GM18511 (cell line): ENCODE measurements at regions not wholly inside any gene's neighbourhood (a gene's known extent, or its start where the extent isn't known, plus 50 kb on each side); places are given as distances from the start of the nearest gene placed in this dataset.

ENCODE experiments used
- ATAC-seq: cut with Tn5 transposase; IDR thresholded peaks from one replicate; pipeline ENCODE4 v1.9.1; 2021; ENCODE audit warnings: mild to moderate bottlenecking, moderate library complexity; ENCODE audit not compliant: unreplicated experiment

- ATAC-seq: no peak
Measured at GRCh38 chr20:19945732-19946670, 71.2 kb upstream of the NAA20 start.

DNA sequence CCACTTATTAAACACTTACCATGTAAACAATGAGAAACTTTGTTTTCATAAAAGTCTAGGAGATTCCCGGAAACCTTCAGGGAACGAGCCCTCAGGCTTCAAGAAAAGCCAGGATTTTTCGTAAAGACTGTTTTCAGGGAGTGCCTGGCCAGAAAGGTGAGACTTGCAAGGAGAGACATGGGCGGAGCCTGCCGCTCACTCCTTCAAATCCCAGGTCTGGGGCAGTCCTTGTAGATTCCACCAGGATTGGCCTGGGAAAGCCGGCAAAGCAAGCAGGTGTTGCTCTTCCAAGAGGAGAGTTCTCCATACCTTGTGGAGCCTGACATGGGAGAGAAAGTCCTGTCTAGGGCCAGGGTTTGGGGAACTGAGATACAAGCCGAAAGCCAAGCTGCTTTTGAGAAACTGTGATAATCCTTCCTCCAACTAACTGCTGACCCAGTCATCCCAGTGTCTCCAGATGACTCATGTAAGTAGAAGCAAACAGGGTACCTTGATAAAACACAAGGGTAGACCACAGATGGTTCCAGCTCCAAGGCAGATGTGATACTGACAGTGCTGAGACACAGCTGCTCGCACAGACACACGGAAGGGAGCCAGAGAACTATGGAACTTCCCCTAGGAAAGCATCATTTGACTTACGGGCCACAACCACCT is 69.4 kb upstream of the NAA20 start:
- ATAC-seq: peak; percentile 78

- no peak for ATAC-seq
Measured at GRCh38 chr20:19949195-19949867, 67.8 kb upstream of the NAA20 start.

- no peak for ATAC-seq
Measured at GRCh38 chr20:19950042-19950441, 67.1 kb upstream of the NAA20 start.

DNA sequence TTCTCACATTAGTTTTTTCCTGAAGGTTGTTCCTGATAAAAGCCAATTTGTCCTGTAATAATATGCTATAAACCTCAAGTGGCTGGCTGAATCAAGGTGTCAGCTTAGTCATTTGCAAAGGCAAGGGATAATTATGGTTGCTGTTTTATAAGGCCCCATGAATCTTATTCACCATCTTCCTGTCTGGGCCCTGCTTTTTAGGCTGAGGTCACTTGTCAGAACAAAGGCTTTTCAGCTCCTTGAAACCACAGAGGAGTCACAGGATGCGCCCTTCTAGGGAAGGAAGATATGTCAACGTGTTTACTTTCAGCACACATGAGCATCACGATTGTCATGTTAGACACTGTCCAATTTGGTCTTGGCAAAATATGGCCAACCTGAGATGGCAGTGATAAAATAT is 64.8 kb upstream of the NAA20 start:
- no peak for ATAC-seq

DNA sequence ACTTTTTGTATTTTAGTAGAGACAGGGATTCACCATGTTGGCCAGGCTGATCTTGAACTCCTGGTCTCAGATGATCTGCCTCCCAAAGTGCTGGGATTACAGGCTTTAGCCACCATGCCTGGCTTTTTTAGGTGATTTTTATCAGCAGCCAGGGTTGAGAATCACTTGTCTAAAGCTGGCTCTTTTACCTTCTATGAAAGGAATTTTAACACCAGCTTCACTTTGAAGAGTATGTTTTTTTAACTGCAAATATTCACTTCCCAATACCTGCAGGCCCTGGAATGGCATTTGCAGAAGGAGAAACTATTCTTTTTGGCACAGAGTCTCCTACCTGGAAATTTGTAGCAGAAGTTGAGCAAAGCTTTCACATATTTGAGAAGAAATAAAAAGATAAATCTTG is 63.6 kb upstream of the NAA20 start:
- ATAC-seq: no peak

- no peak for ATAC-seq
Measured at GRCh38 chr20:19956976-19957375, 60.2 kb upstream of the NAA20 start.

DNA sequence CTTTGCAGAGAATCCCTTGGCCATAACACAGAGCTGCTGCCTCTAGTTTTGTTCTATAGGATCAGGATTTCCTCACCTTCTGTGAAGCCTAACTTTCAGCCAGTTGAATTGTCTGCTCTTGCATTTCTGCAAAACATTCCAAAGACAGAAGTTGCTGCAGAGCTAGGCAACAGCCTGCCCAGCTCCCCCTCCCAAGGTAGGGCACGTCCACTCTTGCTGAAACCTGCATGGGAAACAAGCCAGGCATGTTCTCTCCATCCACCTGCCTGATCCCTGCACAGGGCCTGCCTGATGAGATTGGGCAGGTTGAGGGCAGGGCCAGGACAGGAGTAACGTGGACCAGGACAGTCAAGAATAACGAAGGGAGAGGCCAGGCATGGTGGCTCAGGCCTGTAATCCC is 58.9 kb upstream of the NAA20 start:
- no peak for ATAC-seq

- no peak for ATAC-seq
Measured at GRCh38 chr20:19958928-19959327, 58.2 kb upstream of the NAA20 start.

- no peak for ATAC-seq
Measured at GRCh38 chr20:19960745-19961144, 56.4 kb upstream of the NAA20 start.

GRCh38 chr20:19961293-19961692 is 55.9 kb upstream of the NAA20 start:
- no peak for ATAC-seq

DNA sequence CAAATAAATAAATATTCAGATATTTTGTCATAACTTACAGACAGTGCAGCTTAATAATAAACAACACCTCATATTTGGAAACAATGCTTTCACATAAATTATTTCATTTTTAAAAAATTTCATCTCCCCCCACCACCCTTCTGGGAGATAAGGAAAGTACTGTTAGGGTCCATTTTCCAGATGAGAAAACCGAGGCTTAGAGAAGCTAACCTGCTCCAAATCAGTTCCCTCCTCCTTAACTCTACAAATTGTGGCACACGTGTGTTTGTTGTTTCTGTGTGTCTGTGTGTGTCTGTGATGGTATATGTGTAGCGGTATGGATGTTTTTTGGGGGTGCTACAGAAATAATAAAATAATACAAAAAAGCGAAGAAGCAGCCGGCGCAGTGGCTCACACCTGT is 54.2 kb upstream of the NAA20 start:
- no peak for ATAC-seq

GRCh38 chr20:19964289-19965265 is 52.6 kb upstream of the NAA20 start:
- no peak for ATAC-seq

- ATAC-seq: no peak
Measured at GRCh38 chr20:19966840-19967239, 50.3 kb upstream of the NAA20 start.
